GM21360 (cell line): ENCODE measurements at regions not wholly inside any gene's neighbourhood (a gene's known extent, or its start where the extent isn't known, plus 50 kb on each side); places are given as distances from the start of the nearest gene placed in this dataset.

Experiments
- ATAC-seq: cut with Tn5 transposase; IDR thresholded peaks from one replicate; pipeline ENCODE4 v1.9.1; 2021; ENCODE audit warnings: mild to moderate bottlenecking, moderate library complexity; ENCODE audit not compliant: unreplicated experiment

DNA sequence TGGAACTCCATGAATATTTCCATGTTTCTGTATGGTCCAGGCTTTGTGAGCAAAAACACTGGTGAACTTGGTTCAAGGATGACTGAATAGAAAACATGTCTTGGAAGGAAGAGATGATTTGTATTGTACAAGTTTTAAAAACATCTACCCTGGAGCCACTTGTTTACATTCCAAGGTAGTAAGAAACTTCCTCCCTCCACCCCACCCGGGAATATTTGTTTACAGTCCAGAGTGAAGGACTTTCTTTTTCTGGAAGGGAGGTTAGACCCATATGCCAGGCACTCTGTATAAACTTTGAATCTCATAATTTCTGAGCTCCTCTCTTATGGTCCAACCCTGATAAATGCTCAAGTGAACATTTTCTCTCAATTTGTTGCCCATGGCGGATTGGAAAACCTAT, 323.3 kb upstream of the LYPLAL1 start:
- no peak for ATAC-seq

GRCh38 chr1:218851586-218851985, 322.1 kb upstream of the LYPLAL1 start:
- ATAC-seq = no peak

- ATAC-seq = no peak
Measured at GRCh38 chr1:218852527-218852926, 321.2 kb upstream of the LYPLAL1 start.

- no peak for ATAC-seq
Measured at GRCh38 chr1:218863987-218864386, 309.7 kb upstream of the LYPLAL1 start.

DNA sequence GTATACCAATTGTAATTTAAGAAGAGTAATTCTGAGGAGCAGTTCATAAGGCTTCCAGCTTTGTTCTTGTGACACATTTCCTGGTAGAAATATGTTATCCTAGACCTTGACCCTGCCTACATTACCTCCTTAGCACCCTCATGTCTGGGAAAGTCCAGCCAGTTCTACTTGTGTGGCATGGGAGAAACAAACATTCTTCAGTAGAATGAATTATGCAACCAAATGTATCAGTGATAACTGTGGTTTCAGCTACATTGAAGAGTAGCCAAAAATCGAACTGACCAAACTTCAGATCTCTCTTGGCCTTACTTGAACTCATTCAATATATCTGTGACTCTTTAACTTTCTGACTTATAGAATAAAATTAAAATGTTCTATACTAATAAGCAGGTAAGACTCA, 308.1 kb upstream of the LYPLAL1 start:
- ATAC-seq = no peak

DNA sequence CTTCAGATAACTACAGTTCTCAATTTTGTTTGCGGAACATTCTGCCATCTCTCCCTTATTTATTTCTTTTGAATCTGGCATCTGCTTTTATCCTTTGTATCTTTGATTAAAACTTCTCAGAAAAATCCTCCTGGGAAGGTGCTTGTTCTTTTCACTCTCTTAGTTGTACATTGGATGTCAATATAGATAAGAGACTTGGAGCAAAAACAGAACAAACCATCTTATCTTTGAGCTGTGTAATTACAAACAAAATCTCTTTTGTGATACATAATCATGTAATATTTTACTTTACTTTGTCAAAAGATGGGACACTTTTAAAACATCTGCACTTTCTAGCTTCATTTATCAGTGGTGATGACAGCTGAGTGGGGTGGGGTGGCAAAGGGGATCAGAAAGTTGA, 307.2 kb upstream of the LYPLAL1 start:
- no peak for ATAC-seq

GRCh38 chr1:218867066-218867465, 306.6 kb upstream of the LYPLAL1 start:
- no peak for ATAC-seq

GRCh38 chr1:218867941-218868626, 305.6 kb upstream of the LYPLAL1 start:
- no peak for ATAC-seq

- ATAC-seq = no peak
Measured at GRCh38 chr1:218869276-218869675, 304.4 kb upstream of the LYPLAL1 start.

GRCh38 chr1:218872026-218872425, 301.7 kb upstream of the LYPLAL1 start:
- no peak for ATAC-seq

DNA sequence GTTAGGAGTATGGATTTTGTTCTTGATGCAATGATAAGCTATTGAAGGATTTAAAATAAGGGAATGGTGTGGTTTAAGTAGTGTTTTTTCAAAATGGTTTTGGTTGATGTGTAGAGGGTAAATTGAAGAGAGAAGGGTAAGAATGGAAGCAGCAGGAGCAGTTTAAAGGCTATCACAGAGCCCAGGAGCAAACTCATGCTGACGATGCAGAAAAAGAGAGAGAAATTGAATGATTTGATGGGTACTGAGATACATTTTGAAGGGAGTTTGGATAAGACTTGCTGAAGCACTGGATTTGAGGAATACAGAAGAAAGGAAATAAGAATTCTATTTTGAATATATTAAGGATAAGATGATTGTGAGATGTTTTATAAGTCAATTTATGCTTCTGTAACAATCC, 300.8 kb upstream of the LYPLAL1 start:
- no peak for ATAC-seq

- ATAC-seq = no peak
Measured at GRCh38 chr1:218874313-218874712, 299.4 kb upstream of the LYPLAL1 start.

DNA sequence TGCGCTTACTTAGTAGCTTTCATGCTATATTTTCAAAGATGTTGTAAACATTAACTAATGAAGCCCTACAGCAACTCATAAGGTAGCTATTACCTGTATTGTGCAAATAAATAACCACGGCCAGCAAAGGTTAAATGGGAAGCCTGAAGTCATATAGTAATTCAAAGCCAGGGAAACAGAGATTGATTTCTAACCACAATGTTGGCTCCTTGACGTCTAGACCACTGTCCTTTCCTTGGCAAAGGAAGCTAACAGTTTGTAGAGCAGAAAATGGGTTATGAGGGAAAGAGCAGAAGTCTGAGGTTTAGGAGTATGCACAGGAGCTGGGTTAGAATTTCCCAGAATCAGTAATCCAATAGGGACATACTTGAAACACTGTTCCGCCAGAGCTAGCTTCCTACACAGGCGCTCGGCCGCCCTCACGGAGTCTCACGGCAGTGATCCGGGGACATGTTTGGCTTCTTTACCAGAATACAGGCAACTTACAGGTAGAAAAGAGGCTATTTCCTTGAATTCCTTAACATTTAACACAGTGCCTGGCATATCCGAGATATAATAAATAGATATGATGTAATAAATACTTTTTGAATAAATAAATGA, 298.8 kb upstream of the LYPLAL1 start:
- ATAC-seq = no peak

DNA sequence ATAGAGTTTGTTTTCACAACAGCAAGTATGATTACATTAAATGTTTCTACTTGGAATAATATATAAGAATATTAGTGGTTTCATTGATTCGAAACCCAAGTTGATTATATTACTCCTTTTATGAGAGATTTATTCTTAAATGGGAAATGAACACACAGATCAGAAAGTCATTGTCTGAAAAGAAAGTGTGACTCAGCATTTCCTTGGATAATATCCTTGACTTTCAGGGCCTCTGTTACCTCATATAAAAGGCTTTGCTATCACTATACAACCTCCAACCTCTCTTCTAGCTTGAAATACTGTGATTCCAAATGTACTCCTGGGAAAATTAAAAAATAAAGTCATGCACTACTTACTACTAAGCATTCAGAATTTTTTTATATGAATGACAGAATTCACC, 295.3 kb upstream of the LYPLAL1 start:
- no peak for ATAC-seq

GRCh38 chr1:218880484-218881060, 293.1 kb upstream of the LYPLAL1 start:
- ATAC-seq = no peak

GRCh38 chr1:218882454-218882853, 291.2 kb upstream of the LYPLAL1 start:
- no peak for ATAC-seq

DNA sequence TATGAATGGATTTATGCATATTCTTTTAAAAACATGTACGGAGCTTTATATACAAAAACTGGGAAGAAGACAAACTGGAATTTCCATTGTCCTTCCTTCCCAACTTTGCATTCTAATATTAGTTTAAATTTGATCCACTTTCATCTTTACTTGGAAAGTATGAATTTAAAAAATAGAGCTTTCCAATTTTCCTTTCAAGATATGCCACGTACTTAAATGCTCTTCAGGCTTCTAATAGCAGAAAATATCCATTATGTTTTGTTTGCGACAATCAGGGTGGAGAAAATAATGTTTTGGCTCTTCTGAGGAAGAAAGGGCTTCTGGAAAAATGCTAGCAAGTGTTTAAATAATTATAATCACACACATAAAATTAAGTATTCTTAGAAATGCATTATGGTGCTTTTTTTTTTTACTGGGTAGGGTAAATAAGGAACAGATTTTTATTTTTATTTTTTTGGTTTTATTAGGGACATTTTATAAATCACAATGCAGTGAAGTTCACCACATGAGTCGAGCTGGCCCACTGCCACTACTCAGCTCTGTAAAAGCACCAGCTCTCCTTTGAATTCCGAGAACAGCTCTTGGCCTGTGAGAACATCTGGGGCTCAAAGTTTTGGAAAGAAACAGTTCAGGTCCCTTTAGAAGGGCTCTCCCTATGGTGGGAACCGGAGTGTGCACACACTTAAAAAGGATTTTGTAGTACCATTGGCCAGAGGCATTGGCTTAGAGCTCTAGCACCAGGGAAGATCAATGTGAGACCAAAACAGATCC, 287.4 kb upstream of the LYPLAL1 start:
- no peak for ATAC-seq

GRCh38 chr1:218887141-218887925, 286.3 kb upstream of the LYPLAL1 start:
- ATAC-seq = no peak

DNA sequence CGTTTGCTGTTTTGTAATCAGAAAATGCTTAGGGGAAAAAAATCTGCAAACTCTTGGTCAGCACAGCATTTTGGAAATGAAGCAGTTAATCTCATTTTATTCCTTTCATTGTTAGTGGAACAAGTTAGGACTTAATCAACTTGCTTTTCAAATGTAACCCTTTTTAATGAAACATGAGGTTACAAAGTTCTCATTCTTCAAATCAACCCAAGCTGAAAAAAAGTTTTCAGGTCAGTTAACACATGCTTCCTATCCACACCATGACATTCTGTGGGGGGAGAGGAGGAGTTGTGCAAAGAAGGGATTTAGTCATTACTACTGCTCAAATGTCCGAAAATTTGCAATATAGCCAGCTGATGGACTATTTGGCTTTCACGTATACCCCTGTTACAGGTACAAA, 283.2 kb upstream of the LYPLAL1 start:
- ATAC-seq = no peak

GRCh38 chr1:218891577-218891976, 282.1 kb upstream of the LYPLAL1 start:
- no peak for ATAC-seq

DNA sequence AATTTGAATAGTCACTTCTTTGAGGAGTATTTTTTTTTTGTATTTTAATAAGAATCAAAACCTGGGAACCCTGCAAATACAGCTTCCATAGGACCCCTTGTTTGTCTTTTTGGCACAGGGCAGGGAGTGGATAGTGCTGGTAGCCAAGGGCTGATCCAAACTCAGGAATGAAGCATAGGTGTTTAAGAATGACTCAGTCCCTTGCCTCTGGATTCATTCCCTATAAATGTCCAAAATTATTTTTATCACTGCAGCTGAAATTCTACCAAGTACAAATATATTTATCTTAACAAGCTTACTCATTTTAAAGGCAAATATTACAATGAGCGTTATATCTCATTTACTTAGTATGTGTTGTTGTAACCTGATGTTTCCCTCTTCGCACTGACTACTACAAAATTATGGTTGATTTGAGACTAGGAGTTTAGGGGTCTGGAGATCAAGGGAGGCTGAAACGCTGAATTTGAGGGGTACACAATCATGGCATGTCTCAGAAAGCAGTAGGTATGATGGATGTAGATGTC, 278.6 kb upstream of the LYPLAL1 start:
- no peak for ATAC-seq
